SU-DHL-6 (cell line): ENCODE measurements at regions not wholly inside any gene's neighbourhood (a gene's known extent, or its start where the extent isn't known, plus 50 kb on each side); places are given as distances from the start of the nearest gene placed in this dataset.
"Not testable (repeated sequence)": the region's sequence is repeated elsewhere in the genome, so short reads cannot be mapped to it uniquely, and the experiment has no call there.

ENCODE experiments used
- EZH2phosphoT487 ChIP-seq: fragments of 200-600 bp; sonication (generic), shearing (Covaris generic); conservative IDR thresholded peaks from 2 replicates; pipeline ENCODE4 v1.6.1; 2018; ENCODE audit warnings: mild to moderate bottlenecking, antibody characterized with exemption, low read length, moderate library complexity, mixed read lengths
- TF ChIP-seq, protein P1 (sequence below): fragments of 200-600 bp; sonication (generic); IDR thresholded peaks from one replicate; pipeline ENCODE4 v1.5.1; 2017; ENCODE audit warnings: antibody characterized with exemption, mild to moderate bottlenecking, low read length, moderate library complexity; ENCODE audit not compliant: insufficient read depth, poor library complexity, severe bottlenecking

DNA sequence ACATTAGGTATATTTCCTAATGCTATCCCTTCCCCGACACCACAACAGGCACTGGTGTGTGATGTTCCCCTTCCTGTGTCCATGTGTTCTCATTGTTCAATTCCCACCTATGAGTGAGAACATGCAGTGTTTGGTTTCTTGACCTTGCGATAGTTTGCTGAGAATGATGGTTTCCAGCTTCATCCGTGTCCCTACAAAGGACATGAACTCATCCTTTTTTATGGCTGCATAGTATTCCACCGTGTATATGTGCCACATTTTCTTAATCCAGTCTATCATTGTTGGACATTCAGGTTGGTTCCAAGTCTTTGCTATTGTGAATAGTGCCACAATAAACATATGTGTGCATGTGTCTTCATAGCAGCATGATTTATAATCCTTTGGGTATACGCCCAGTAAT is 228.5 kb upstream of the RARB start:
- TF ChIP-seq, protein P1, sequence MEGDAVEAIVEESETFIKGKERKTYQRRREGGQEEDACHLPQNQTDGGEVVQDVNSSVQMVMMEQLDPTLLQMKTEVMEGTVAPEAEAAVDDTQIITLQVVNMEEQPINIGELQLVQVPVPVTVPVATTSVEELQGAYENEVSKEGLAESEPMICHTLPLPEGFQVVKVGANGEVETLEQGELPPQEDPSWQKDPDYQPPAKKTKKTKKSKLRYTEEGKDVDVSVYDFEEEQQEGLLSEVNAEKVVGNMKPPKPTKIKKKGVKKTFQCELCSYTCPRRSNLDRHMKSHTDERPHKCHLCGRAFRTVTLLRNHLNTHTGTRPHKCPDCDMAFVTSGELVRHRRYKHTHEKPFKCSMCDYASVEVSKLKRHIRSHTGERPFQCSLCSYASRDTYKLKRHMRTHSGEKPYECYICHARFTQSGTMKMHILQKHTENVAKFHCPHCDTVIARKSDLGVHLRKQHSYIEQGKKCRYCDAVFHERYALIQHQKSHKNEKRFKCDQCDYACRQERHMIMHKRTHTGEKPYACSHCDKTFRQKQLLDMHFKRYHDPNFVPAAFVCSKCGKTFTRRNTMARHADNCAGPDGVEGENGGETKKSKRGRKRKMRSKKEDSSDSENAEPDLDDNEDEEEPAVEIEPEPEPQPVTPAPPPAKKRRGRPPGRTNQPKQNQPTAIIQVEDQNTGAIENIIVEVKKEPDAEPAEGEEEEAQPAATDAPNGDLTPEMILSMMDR, result not testable (repeated sequence)
- not testable (repeated sequence) for TF ChIP-seq EZH2phosphoT487
